Testis (tissue), 2 donors: ENCODE measurements at regions not wholly inside any gene's neighbourhood (a gene's known extent, or its start where the extent isn't known, plus 50 kb on each side); places are given as distances from the start of the nearest gene placed in this dataset.

Experiments used
- POLR2A ChIP-seq: fragments of 450-650 bp; IDR thresholded peaks from one replicate; pipeline ENCODE4 v1.6.1; 2017; ENCODE audit warnings: antibody characterized with exemption, mild to moderate bottlenecking, moderate library complexity
- TF ChIP-seq, protein P1 (sequence below), 3 experiments: fragments of 450-650 bp in 2 of 3; fragments of 200-600 bp in 1 of 3; sonication (generic) in 1 of 3; IDR thresholded peaks; one replicate each; pipeline ENCODE4 v1.5.1; 2016 to 2019; ENCODE audit warnings: antibody characterized with exemption in 3 of 3, mild to moderate bottlenecking in 2 of 3, moderate library complexity in 1 of 3

DNA sequence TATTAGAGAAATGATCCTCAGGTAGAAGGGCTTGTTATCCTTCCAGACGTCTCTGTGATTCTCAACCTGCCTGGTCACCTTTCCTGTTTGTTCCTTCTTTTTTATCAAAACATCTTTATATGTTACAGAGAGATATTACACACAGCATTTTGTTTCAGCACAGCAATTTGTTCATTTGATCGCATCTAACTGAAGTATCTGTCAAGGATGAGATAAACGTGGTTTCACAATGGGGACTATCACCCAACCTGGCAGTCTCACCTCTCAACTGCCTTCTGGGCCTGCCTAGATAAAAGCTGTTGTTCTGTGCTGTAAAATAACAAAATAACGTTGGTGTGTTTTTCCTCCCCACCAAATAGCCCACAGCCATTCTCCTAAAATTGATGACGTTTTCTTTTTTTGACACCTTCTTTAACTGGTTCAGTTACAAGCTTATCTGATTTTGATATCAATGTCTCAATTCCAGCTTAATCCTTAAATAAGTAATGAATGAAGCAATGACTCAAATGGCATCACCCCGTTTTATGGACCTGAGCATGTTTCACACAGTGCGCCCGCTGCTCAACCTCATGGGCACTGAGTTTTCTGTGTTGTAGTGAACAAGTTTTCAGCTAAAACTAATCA lies 367.9 kb upstream of the RUNX1 start:
- TF ChIP-seq, protein P1, sequence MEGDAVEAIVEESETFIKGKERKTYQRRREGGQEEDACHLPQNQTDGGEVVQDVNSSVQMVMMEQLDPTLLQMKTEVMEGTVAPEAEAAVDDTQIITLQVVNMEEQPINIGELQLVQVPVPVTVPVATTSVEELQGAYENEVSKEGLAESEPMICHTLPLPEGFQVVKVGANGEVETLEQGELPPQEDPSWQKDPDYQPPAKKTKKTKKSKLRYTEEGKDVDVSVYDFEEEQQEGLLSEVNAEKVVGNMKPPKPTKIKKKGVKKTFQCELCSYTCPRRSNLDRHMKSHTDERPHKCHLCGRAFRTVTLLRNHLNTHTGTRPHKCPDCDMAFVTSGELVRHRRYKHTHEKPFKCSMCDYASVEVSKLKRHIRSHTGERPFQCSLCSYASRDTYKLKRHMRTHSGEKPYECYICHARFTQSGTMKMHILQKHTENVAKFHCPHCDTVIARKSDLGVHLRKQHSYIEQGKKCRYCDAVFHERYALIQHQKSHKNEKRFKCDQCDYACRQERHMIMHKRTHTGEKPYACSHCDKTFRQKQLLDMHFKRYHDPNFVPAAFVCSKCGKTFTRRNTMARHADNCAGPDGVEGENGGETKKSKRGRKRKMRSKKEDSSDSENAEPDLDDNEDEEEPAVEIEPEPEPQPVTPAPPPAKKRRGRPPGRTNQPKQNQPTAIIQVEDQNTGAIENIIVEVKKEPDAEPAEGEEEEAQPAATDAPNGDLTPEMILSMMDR (IDR thresholded peaks at IDR 0.05), result no peak
- TF ChIP-seq POLR2A, result no peak
